ENCODE measurements at regions not wholly inside any gene's neighbourhood (a gene's known extent, or its start where the extent isn't known, plus 50 kb on each side); places are given as distances from the start of the nearest gene placed in this dataset.
"Not testable (repeated sequence)": the region's sequence is repeated elsewhere in the genome, so short reads cannot be mapped to it uniquely, and the experiment has no call there.

- no peak for DNase-seq
Measured at GRCh38 chr13:74771964-74772363, 637.8 kb upstream of the KLF12 start.

- no peak for DNase-seq
Measured at GRCh38 chr13:74770361-74770760, 636.2 kb upstream of the KLF12 start.

- no peak for DNase-seq
Measured at GRCh38 chr13:74769333-74769732, 635.1 kb upstream of the KLF12 start.

- no peak for DNase-seq
Measured at GRCh38 chr13:74768521-74769085, 634.4 kb upstream of the KLF12 start.

- DNase-seq = no peak
Measured at GRCh38 chr13:74767050-74767449, 632.8 kb upstream of the KLF12 start.

GRCh38 chr13:74765955-74766354, 631.8 kb upstream of the KLF12 start:
- DNase-seq = no peak

- no peak for DNase-seq
Measured at GRCh38 chr13:74761801-74762757, 627.9 kb upstream of the KLF12 start.

GRCh38 chr13:74758188-74758587, 624.0 kb upstream of the KLF12 start:
- DNase-seq = no peak

GRCh38 chr13:74755065-74755464, 620.9 kb upstream of the KLF12 start:
- no peak for DNase-seq

GRCh38 chr13:74751739-74752138, 617.5 kb upstream of the KLF12 start:
- no peak for DNase-seq

GRCh38 chr13:74747186-74747955, 613.2 kb upstream of the KLF12 start:
- DNase-seq = no peak

GRCh38 chr13:74743992-74744391, 609.8 kb upstream of the KLF12 start:
- no peak for DNase-seq

- DNase-seq = no peak
Measured at GRCh38 chr13:74741732-74742131, 607.5 kb upstream of the KLF12 start.

GRCh38 chr13:74732736-74733385, 598.7 kb upstream of the KLF12 start:
- no peak for DNase-seq

- DNase-seq = no peak
Measured at GRCh38 chr13:74731731-74732130, 597.5 kb upstream of the KLF12 start.

- no peak for DNase-seq
Measured at GRCh38 chr13:74730556-74731331, 596.5 kb upstream of the KLF12 start.

- DNase-seq = no peak
Measured at GRCh38 chr13:74726206-74726605, 592.0 kb upstream of the KLF12 start.

GRCh38 chr13:74718232-74718842, 584.1 kb upstream of the KLF12 start:
- not testable (repeated sequence) for DNase-seq

GRCh38 chr13:74715718-74716117, 581.5 kb upstream of the KLF12 start:
- DNase-seq = no peak

- no peak for DNase-seq
Measured at GRCh38 chr13:74710006-74710405, 575.8 kb upstream of the KLF12 start.

- no peak for DNase-seq
Measured at GRCh38 chr13:74709226-74709625, 575.0 kb upstream of the KLF12 start.

- DNase-seq = no peak
Measured at GRCh38 chr13:74708629-74709028, 574.4 kb upstream of the KLF12 start.
